H1 (cell line): ENCODE measurements at regions not wholly inside any gene's neighbourhood (a gene's known extent, or its start where the extent isn't known, plus 50 kb on each side); places are given as distances from the start of the nearest gene placed in this dataset.

Experiments used
- CHD2 ChIP-seq: IDR thresholded peaks from 2 replicates; pipeline ENCODE4 v1.6.1; 2012; ENCODE audit warnings: low read length, improper control_type of control experiment
- CREB1 ChIP-seq: IDR thresholded peaks from 2 replicates; pipeline ENCODE4 v1.6.1; 2012; ENCODE audit warnings: inconsistent platforms
- EGR1 ChIP-seq: IDR thresholded peaks from 2 replicates; pipeline ENCODE4 v1.6.1; 2011; ENCODE audit warnings: low read depth, low read length, borderline replicate concordance
- EP300 ChIP-seq, 2 experiments: IDR thresholded peaks; 1 replicate in 1 of 2; 2 replicates in 1 of 2; pipeline ENCODE4 v1.6.1; 2011 to 2012; ENCODE audit warnings: low read depth in 2 of 2, low read length in 2 of 2, mild to moderate bottlenecking in 2 of 2, borderline replicate concordance in 1 of 2, inconsistent platforms in 1 of 2, moderate library complexity in 1 of 2
- GTF2F1 ChIP-seq: IDR thresholded peaks from 2 replicates; pipeline ENCODE4 v1.6.1; 2012; ENCODE audit warnings: low read depth, low read length, improper control_type of control experiment, borderline replicate concordance
- JUND ChIP-seq: IDR thresholded peaks from 2 replicates; pipeline ENCODE4 v1.6.1; 2011; ENCODE audit warnings: mild to moderate bottlenecking, improper control_type of control experiment, low read length
- RBBP5 ChIP-seq: IDR thresholded peaks from 2 replicates; pipeline ENCODE4 v1.7.1; 2012; ENCODE audit warnings: low read depth, mild to moderate bottlenecking, inconsistent platforms, low read length, moderate library complexity, borderline replicate concordance
- RFX5 ChIP-seq: IDR thresholded peaks from 2 replicates; pipeline ENCODE4 v1.6.1; 2011; ENCODE audit warnings: low read depth, low read length, improper control_type of control experiment, borderline replicate concordance
- SP4 ChIP-seq: IDR thresholded peaks from 2 replicates; pipeline ENCODE4 v1.6.1; 2012; ENCODE audit warnings: low read length, inconsistent platforms
- TCF12 ChIP-seq: IDR thresholded peaks from 2 replicates; pipeline ENCODE4 v1.6.1; 2011; ENCODE audit warnings: low read depth, mild to moderate bottlenecking, low read length
- ZNF274 ChIP-seq: IDR thresholded peaks from 2 replicates; pipeline ENCODE4 v1.7.0; 2012; ENCODE audit warnings: low read length, borderline replicate concordance; ENCODE audit errors: extremely low read depth
- TF ChIP-seq, protein P1 (sequence below): fragments of 300-600 bp; sonication (generic); IDR thresholded peaks from 2 replicates; pipeline ENCODE4 v1.7.1; 2012; ENCODE audit warnings: low read length, moderate library complexity, mild to moderate bottlenecking, inconsistent platforms; ENCODE audit not compliant: insufficient replicate concordance
- TF ChIP-seq, protein P2 (sequence below): IDR thresholded peaks from 2 replicates; pipeline ENCODE4 v1.6.1; 2012; ENCODE audit warnings: inconsistent platforms

GRCh38 chr6:22221630-22222029 is 75.2 kb downstream of the PRL start (continued):
- TF ChIP-seq, protein P1, sequence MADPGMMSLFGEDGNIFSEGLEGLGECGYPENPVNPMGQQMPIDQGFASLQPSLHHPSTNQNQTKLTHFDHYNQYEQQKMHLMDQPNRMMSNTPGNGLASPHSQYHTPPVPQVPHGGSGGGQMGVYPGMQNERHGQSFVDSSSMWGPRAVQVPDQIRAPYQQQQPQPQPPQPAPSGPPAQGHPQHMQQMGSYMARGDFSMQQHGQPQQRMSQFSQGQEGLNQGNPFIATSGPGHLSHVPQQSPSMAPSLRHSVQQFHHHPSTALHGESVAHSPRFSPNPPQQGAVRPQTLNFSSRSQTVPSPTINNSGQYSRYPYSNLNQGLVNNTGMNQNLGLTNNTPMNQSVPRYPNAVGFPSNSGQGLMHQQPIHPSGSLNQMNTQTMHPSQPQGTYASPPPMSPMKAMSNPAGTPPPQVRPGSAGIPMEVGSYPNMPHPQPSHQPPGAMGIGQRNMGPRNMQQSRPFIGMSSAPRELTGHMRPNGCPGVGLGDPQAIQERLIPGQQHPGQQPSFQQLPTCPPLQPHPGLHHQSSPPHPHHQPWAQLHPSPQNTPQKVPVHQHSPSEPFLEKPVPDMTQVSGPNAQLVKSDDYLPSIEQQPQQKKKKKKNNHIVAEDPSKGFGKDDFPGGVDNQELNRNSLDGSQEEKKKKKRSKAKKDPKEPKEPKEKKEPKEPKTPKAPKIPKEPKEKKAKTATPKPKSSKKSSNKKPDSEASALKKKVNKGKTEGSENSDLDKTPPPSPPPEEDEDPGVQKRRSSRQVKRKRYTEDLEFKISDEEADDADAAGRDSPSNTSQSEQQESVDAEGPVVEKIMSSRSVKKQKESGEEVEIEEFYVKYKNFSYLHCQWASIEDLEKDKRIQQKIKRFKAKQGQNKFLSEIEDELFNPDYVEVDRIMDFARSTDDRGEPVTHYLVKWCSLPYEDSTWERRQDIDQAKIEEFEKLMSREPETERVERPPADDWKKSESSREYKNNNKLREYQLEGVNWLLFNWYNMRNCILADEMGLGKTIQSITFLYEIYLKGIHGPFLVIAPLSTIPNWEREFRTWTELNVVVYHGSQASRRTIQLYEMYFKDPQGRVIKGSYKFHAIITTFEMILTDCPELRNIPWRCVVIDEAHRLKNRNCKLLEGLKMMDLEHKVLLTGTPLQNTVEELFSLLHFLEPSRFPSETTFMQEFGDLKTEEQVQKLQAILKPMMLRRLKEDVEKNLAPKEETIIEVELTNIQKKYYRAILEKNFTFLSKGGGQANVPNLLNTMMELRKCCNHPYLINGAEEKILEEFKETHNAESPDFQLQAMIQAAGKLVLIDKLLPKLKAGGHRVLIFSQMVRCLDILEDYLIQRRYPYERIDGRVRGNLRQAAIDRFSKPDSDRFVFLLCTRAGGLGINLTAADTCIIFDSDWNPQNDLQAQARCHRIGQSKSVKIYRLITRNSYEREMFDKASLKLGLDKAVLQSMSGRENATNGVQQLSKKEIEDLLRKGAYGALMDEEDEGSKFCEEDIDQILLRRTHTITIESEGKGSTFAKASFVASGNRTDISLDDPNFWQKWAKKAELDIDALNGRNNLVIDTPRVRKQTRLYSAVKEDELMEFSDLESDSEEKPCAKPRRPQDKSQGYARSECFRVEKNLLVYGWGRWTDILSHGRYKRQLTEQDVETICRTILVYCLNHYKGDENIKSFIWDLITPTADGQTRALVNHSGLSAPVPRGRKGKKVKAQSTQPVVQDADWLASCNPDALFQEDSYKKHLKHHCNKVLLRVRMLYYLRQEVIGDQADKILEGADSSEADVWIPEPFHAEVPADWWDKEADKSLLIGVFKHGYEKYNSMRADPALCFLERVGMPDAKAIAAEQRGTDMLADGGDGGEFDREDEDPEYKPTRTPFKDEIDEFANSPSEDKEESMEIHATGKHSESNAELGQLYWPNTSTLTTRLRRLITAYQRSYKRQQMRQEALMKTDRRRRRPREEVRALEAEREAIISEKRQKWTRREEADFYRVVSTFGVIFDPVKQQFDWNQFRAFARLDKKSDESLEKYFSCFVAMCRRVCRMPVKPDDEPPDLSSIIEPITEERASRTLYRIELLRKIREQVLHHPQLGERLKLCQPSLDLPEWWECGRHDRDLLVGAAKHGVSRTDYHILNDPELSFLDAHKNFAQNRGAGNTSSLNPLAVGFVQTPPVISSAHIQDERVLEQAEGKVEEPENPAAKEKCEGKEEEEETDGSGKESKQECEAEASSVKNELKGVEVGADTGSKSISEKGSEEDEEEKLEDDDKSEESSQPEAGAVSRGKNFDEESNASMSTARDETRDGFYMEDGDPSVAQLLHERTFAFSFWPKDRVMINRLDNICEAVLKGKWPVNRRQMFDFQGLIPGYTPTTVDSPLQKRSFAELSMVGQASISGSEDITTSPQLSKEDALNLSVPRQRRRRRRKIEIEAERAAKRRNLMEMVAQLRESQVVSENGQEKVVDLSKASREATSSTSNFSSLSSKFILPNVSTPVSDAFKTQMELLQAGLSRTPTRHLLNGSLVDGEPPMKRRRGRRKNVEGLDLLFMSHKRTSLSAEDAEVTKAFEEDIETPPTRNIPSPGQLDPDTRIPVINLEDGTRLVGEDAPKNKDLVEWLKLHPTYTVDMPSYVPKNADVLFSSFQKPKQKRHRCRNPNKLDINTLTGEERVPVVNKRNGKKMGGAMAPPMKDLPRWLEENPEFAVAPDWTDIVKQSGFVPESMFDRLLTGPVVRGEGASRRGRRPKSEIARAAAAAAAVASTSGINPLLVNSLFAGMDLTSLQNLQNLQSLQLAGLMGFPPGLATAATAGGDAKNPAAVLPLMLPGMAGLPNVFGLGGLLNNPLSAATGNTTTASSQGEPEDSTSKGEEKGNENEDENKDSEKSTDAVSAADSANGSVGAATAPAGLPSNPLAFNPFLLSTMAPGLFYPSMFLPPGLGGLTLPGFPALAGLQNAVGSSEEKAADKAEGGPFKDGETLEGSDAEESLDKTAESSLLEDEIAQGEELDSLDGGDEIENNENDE: peak; percentile 61
- TF ChIP-seq JUND (peak; percentile 60; the same call in 1 of the 2 replicates), CREB1 (no peak), SP4 (no peak), RFX5 (no peak), RBBP5 (no peak), CHD2 (no peak), ZNF274 (no peak), TCF12 (peak; percentile 87; the same call in 1 of the 2 replicates), EP300 (IDR thresholded peaks at IDR 0.05; ENCODE audit: borderline replicate concordance in 1 of 2, low read depth in 2 of 2, low read length in 2 of 2) (peak in 1 of 2 experiments; percentile 62; a peak in 1 of 3 replicates), GTF2F1 (no peak), EGR1 (no peak)
- TF ChIP-seq, protein P2, sequence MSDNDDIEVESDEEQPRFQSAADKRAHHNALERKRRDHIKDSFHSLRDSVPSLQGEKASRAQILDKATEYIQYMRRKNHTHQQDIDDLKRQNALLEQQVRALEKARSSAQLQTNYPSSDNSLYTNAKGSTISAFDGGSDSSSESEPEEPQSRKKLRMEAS: no peak
